ENCODE measurements at regions not wholly inside any gene's neighbourhood (a gene's known extent, or its start where the extent isn't known, plus 50 kb on each side); places are given as distances from the start of the nearest gene placed in this dataset.

- Histone ChIP-seq H3K9me3 (ENCODE audit: control insufficient read depth, low read length) (no peaks in the 10 kb centered on the region), H3K27ac (ENCODE audit: low read depth in 1 of 2, low read length in 2 of 2) (no peak overlapping the region), H3K36me3 (ENCODE audit: control insufficient read depth in 1 of 2, insufficient read depth in 2 of 2, low read length in 1 of 2) (no peaks in the 10 kb centered on the region), H3K4me3 (ENCODE audit: low read length in 2 of 2) (no peak overlapping the region), H3K4me1 (ENCODE audit: control insufficient read depth in 1 of 2, insufficient read depth in 2 of 2, low read length in 2 of 2) (peaks cover 0 to 5% of the 10 kb centered on the region in 2 donors), H3K27me3 (ENCODE audit: control insufficient read depth in 1 of 2, insufficient read depth in 2 of 2, low read length in 1 of 2) (no peaks in the 10 kb centered on the region)
- DNase-seq (no peak), ATAC-seq (ENCODE audit: low FRiP score) (no peak)
- 80 to 81% methylated on average over 6 of the region's 6 CpGs for WGBS, 2 donors
- intact Hi-C loops (cut with DNase I) = no loop called here
Measured at GRCh38 chr15:72836676-72837330, 53.2 kb upstream of the ADPGK start.

GRCh38 chr15:72835294-72835890 is 51.8 kb upstream of the ADPGK start:
- intact Hi-C loops (cut with DNase I) = no loop called here
- H3K9me3 ChIP-seq (ENCODE audit: control insufficient read depth, low read length) = no peaks in the 10 kb centered on the region
- no peaks in the 10 kb centered on the region for H3K36me3 ChIP-seq (ENCODE audit: control insufficient read depth in 1 of 2, insufficient read depth in 2 of 2, low read length in 1 of 2)
- ATAC-seq (ENCODE audit: low FRiP score) (no peak), DNase-seq (no peak)
- H3K4me3 ChIP-seq (ENCODE audit: low read length in 2 of 2) = no peak overlapping the region
- H3K27me3 ChIP-seq (ENCODE audit: control insufficient read depth in 1 of 2, insufficient read depth in 2 of 2, low read length in 1 of 2) = no peaks in the 10 kb centered on the region
- H3K4me1 ChIP-seq (ENCODE audit: control insufficient read depth in 1 of 2, insufficient read depth in 2 of 2, low read length in 2 of 2) = peaks cover 0 to 5% of the 10 kb centered on the region in 2 donors
- no peak overlapping the region for H3K27ac ChIP-seq (ENCODE audit: low read depth in 1 of 2, low read length in 2 of 2)

GRCh38 chr15:72833561-72833960 is 50.0 kb upstream of the ADPGK start:
- H3K27ac ChIP-seq (ENCODE audit: low read depth in 1 of 2, low read length in 2 of 2) = no peak overlapping the region
- H3K4me3 ChIP-seq (ENCODE audit: low read length in 2 of 2) = no peak overlapping the region
- H3K4me1 ChIP-seq (ENCODE audit: control insufficient read depth in 1 of 2, insufficient read depth in 2 of 2, low read length in 2 of 2) = peaks cover 0 to 2% of the 10 kb centered on the region in 2 donors
- no peaks in the 10 kb centered on the region for H3K36me3 ChIP-seq (ENCODE audit: control insufficient read depth in 1 of 2, insufficient read depth in 2 of 2, low read length in 1 of 2)
- ATAC-seq (ENCODE audit: low FRiP score) (no peak), DNase-seq (no peak)
- no peaks in the 10 kb centered on the region for H3K9me3 ChIP-seq (ENCODE audit: control insufficient read depth, low read length)
- H3K27me3 ChIP-seq (ENCODE audit: control insufficient read depth in 1 of 2, insufficient read depth in 2 of 2, low read length in 1 of 2) = no peaks in the 10 kb centered on the region
- 70 to 72% methylated on average over 2 of the region's 2 CpGs for WGBS, 2 donors
- intact Hi-C loops (cut with DNase I) = no loop called here

Data from aorta (tissue), 5 donors.